SHP77 treated with DMSO at 0.1 percent for 48 hours (cell line): ENCODE measurements at regions not wholly inside any gene's neighbourhood (a gene's known extent, or its start where the extent isn't known, plus 50 kb on each side); places are given as distances from the start of the nearest gene placed in this dataset.
"Not testable (repeated sequence)": the region's sequence is repeated elsewhere in the genome, so short reads cannot be mapped to it uniquely, and the experiment has no call there.

ENCODE experiments used
- DNase-seq: peaks from one replicate; lab custom pipeline; 2025; lab: John Stamatoyannopoulos, UW

GRCh38 chr6:51321477-51321876 lies 502.8 kb downstream of the TFAP2B start:
- not testable (repeated sequence) for DNase-seq

- DNase-seq = no peak
Observed at GRCh38 chr6:51322505-51322904, 503.8 kb downstream of the TFAP2B start.

- no peak for DNase-seq
Observed at GRCh38 chr6:51323056-51323455, 504.4 kb downstream of the TFAP2B start.

- DNase-seq = no peak
Observed at GRCh38 chr6:51330971-51331370, 512.3 kb downstream of the TFAP2B start.

- DNase-seq = no peak
Observed at GRCh38 chr6:51335543-51335942, 516.9 kb downstream of the TFAP2B start.

GRCh38 chr6:51336185-51336584 lies 517.5 kb downstream of the TFAP2B start:
- no peak for DNase-seq

- no peak for DNase-seq
Observed at GRCh38 chr6:51337277-51337676, 518.6 kb downstream of the TFAP2B start.

- no peak for DNase-seq
Observed at GRCh38 chr6:51339108-51339507, 520.4 kb downstream of the TFAP2B start.

GRCh38 chr6:51339728-51340127 lies 521.1 kb downstream of the TFAP2B start:
- no peak for DNase-seq

GRCh38 chr6:51342393-51342792 lies 523.7 kb downstream of the TFAP2B start:
- DNase-seq = no peak

GRCh38 chr6:51349857-51350256 lies 531.2 kb downstream of the TFAP2B start:
- no peak for DNase-seq

- no peak for DNase-seq
Observed at GRCh38 chr6:51350308-51350904, 531.7 kb downstream of the TFAP2B start.

- DNase-seq = no peak
Observed at GRCh38 chr6:51352506-51353029, 533.9 kb downstream of the TFAP2B start.

GRCh38 chr6:51360287-51360686 lies 541.6 kb downstream of the TFAP2B start:
- no peak for DNase-seq

- no peak for DNase-seq
Observed at GRCh38 chr6:51365566-51365965, 546.9 kb downstream of the TFAP2B start.

GRCh38 chr6:51369485-51369884 lies 550.8 kb downstream of the TFAP2B start:
- DNase-seq = no peak

- no peak for DNase-seq
Observed at GRCh38 chr6:51382847-51383246, 564.2 kb downstream of the TFAP2B start.

GRCh38 chr6:51384736-51385135 lies 566.1 kb downstream of the TFAP2B start:
- no peak for DNase-seq

GRCh38 chr6:51386347-51386836 lies 567.7 kb downstream of the TFAP2B start:
- no peak for DNase-seq

GRCh38 chr6:51387907-51388306 lies 569.2 kb downstream of the TFAP2B start:
- DNase-seq = no peak

GRCh38 chr6:51394061-51394460 lies 575.4 kb downstream of the TFAP2B start:
- DNase-seq = no peak

- no peak for DNase-seq
Observed at GRCh38 chr6:51396583-51396982, 577.9 kb downstream of the TFAP2B start.

GRCh38 chr6:51398064-51398705 lies 579.5 kb downstream of the TFAP2B start:
- DNase-seq = peak; percentile 61

GRCh38 chr6:51398793-51399192 lies 580.1 kb downstream of the TFAP2B start:
- peak; percentile 20 for DNase-seq
